Stimulated activated CD4-positive, alpha-beta T cell treated with anti-CD3 and anti-CD28 coated beads, Interleukin-12 subunit alpha, Interleukin-12 subunit beta, amount 100 ng/mL, for 4 hours (primary cell): ENCODE measurements at regions not wholly inside any gene's neighbourhood (a gene's known extent, or its start where the extent isn't known, plus 50 kb on each side); places are given as distances from the start of the nearest gene placed in this dataset.

Source experiments
- DNase-seq: peaks from one replicate; pipeline ENCODE4 v3.0.0-alpha.2; 2020

GRCh38 chr18:73719611-73720010 lies 428.0 kb downstream of the FBXO15 start:
- no peak for DNase-seq

- no peak for DNase-seq
Observed at GRCh38 chr18:73717570-73717969, 430.1 kb downstream of the FBXO15 start.

GRCh38 chr18:73715210-73715670 lies 432.4 kb downstream of the FBXO15 start:
- DNase-seq: no peak

GRCh38 chr18:73714466-73714865 lies 433.2 kb downstream of the FBXO15 start:
- DNase-seq: no peak

- no peak for DNase-seq
Observed at GRCh38 chr18:73711256-73711655, 436.4 kb downstream of the FBXO15 start.

- no peak for DNase-seq
Observed at GRCh38 chr18:73708591-73708990, 439.0 kb downstream of the FBXO15 start.

GRCh38 chr18:73707035-73707434 lies 440.6 kb downstream of the FBXO15 start:
- no peak for DNase-seq

- no peak for DNase-seq
Observed at GRCh38 chr18:73697353-73697752, 450.3 kb downstream of the FBXO15 start.

- no peak for DNase-seq
Observed at GRCh38 chr18:73696698-73697097, 450.9 kb downstream of the FBXO15 start.

- DNase-seq: no peak
Observed at GRCh38 chr18:73696171-73696570, 451.5 kb downstream of the FBXO15 start.

- DNase-seq: no peak
Observed at GRCh38 chr18:73693091-73693490, 454.5 kb downstream of the FBXO15 start.

- no peak for DNase-seq
Observed at GRCh38 chr18:73691624-73692023, 456.0 kb downstream of the FBXO15 start.

GRCh38 chr18:73691118-73691517 lies 456.5 kb downstream of the FBXO15 start:
- no peak for DNase-seq

- DNase-seq: no peak
Observed at GRCh38 chr18:73690222-73690621, 457.4 kb downstream of the FBXO15 start.

GRCh38 chr18:73688851-73689711 lies 458.6 kb downstream of the FBXO15 start:
- no peak for DNase-seq

- no peak for DNase-seq
Observed at GRCh38 chr18:73688161-73688560, 459.5 kb downstream of the FBXO15 start.

- no peak for DNase-seq
Observed at GRCh38 chr18:73684647-73685046, 463.0 kb downstream of the FBXO15 start.

- no peak for DNase-seq
Observed at GRCh38 chr18:73683409-73684238, 464.0 kb downstream of the FBXO15 start.

GRCh38 chr18:73681912-73682311 lies 465.7 kb downstream of the FBXO15 start:
- DNase-seq: no peak

GRCh38 chr18:73681398-73681797 lies 466.2 kb downstream of the FBXO15 start:
- no peak for DNase-seq

- no peak for DNase-seq
Observed at GRCh38 chr18:73679941-73680712, 467.5 kb downstream of the FBXO15 start.

GRCh38 chr18:73677450-73677849 lies 470.2 kb downstream of the FBXO15 start:
- DNase-seq: no peak
